ENCODE measurements at regions not wholly inside any gene's neighbourhood (a gene's known extent, or its start where the extent isn't known, plus 50 kb on each side); places are given as distances from the start of the nearest gene placed in this dataset.
"Not testable (repeated sequence)": the region's sequence is repeated elsewhere in the genome, so short reads cannot be mapped to it uniquely, and the experiment has no call there.

DNA sequence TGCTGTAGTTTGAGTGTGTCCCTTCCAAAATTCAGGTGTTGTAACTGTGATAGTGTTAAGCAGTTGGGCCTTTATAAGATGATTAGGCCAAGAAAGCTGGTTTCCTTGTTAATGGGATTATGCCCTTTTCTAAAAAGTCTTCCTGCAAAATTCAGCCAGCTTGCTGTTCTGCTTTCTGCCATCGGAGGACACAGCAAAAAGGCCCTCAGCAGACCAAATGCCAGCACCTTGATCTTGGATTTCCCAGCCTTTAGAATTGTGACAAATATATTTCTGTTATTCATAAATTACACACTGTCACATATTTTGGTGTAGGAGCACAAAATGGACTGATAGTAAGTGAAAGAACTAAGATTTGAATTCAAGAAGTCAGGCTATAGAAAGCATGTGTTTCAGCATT is 203.2 kb downstream of the IZUMO3 start:
- no peak for DNase-seq (ENCODE audit: low read depth)

DNA sequence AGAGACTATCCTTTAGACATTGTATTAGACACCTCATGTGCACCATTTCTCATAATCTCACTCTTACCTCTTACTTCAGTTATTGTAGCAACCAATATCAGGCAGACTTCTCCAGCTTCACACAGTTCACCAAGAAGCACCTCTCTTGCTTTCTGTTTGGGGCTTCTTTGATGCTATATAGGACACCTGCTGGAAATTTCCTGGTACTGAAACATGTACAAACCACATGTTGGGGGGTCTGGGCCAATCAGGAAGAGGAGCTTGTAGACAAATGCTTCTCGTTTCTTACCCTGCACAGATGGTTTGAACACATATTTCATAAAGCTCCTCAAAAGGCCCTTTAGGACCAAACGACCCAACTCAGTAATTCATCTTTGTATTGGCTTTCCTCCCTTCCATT is 212.1 kb downstream of the IZUMO3 start:
- no peak for DNase-seq (ENCODE audit: low read depth)

DNA sequence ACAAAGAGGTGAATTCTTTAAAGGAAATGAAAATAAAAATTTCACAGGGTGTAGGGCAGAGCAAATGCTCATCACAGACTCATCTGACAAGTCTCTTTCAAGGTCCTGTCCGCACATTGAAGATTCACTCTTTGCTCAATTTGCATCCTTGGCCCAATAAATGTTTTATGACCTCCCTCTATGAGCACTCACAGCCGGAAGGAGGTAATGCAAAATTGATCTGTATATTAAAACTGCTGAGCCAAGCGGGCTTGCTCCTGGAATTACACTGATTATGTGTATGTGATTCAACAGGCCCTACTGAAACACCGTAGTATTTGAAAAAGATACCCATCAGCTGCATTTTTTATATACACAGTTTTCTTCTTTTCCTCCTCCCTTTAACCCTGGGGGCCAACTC is 246.8 kb downstream of the IZUMO3 start:
- no peak for DNase-seq (ENCODE audit: low read depth)

DNA sequence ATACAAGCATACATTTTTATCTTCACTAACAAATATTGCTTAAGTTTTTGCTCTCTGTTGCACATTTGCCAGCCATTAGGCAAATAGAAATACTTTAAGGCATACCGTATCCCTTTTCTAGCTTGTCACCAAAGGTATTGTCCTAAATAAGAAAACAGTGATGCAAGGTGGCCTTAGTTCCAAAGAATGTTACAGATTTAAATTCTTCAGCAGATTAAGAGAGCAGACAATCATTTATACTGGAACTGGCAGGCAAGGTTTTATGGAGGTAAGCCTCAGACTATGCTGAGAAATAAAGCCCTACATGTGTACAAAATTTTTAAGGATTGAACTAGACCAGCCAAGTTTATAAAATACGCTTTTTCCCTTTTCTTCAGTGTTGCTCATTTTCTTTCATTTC is 247.8 kb downstream of the IZUMO3 start:
- DNase-seq (ENCODE audit: low read depth) = no peak

DNA sequence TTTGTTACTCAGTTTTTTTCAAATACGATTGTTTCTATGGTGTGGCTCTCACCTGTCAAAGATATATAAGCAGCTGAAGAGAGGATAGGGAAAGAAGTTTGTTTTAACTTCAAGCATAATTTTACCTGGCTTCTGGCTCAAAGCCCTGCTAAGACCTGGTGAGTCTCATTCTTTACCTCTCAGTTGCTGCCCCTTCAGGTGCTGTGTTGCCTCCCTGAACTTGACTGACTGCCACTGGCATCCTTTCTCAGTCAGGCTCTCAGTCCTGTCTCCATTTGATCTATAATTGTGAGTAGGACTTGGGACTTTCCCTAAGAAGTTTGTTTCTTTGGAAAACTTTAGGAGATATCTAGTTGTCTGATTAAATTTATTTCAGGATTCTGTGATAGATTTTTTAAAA is 249.6 kb downstream of the IZUMO3 start:
- DNase-seq (ENCODE audit: low read depth) = no peak

DNA sequence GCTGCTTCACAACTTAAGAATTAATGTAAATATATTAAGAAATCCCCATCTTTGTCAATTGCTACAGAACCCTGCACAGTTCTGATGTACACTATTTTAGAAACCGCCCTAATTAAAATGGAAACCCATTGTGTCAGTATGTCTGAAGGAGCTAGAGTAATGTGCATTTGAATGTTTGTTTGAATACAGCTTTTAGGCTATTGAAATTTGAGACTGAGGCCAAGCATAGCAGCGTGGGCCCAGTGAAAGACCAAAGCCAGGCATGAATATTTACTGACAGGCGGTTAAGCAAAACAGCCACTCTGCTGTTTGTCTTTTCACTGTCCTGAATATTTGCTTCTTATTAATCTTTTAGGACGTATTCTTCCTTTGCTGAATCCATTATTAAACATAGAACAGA is 252.3 kb downstream of the IZUMO3 start:
- DNase-seq (ENCODE audit: low read depth) = no peak

DNA sequence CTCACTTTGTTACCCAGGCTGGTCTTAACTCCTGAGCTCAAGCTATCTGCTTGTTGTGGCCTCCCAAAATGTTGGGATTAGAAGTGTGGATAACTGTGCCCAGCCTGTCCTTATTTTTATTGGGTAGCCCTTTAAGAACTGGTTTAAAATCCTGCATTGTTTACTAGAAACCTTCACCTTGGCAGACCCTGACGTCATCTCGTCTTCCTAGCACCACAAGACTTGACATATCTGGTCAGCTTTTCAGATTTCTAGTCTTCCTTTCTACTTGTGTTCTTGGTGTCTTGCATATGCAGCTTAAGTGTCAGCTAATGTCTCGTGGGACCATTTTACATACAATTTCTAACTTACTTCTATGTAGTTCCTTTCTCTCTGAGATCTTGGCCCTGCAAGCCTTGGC is 258.9 kb downstream of the IZUMO3 start:
- DNase-seq (ENCODE audit: low read depth) = no peak

DNA sequence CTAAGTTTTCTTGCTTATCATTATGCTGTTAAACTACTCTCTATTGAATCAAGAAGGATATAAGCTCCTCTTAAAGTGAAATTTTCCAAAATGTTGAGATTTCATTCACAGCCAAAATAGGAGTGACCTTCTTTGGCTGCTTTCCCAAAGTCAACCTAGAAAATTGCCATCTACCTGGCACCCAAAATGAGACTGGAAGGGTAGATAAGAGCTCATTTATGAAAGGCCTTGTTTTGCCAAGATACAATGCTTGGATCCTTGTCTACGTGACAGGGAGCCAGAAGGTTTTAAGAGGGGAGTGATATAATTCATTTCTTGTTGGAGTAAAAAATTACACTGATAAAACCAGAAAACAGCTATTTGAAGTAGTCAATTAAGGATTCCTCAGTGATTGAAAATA is 287.1 kb downstream of the IZUMO3 start:
- DNase-seq (ENCODE audit: low read depth) = no peak

DNA sequence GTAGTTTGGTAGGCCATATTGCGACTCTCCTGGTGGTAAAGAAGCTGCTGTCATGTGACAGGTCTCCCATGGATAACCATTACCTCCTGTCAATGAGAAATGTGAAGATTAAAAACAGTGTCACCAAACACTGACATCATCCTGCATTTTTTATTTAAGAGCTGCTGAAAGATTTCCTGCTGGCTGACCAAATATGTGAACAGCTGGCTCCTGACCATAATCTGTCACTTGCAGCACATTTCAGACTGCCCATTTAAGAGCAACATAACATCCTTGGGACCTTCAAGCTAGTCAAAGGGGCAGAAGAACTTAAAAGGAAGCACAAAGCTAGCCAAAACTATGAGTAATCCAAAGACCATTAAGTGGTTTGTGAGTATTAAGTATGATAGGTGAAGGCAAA is 288.0 kb downstream of the IZUMO3 start:
- peak; percentile 20 for DNase-seq (ENCODE audit: low read depth)

DNA sequence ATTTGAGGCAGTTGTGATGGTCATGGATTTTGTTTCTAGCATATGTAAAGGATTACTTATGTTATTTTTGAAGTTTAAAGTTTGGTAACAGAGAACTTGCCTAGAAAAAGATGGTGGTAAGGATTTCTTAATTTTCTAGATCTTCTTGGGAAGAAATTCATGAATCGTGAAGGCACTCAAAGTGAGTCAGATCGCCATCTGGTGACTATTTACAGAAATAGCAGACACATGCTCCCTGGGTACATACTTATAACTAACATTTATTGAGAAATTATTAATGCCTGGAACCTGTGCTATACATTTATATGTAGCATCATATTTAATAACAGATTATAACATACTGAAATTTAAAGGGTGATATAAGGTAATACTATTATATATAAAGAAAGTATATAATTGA is 299.7 kb downstream of the IZUMO3 start:
- no peak for DNase-seq (ENCODE audit: low read depth)

DNA sequence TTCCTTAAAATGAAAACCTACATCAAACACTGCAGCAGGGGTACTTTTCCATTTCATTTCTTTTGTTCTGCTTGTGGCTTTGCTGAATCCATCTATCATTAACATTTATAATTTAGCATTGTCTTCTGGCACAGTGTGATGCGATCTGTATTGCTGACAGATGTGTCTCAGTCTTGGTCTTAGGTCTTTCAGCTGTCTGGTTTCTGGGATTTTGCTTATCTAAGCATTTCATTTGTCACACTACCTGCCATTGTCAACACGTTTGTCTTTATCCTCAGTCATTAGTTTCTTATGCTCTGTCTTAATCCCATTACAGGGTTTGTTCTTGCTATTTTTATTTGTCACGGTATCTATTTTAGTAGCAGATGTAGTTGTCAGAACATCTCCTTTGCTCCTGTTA is 303.1 kb downstream of the IZUMO3 start:
- DNase-seq (ENCODE audit: low read depth) = no peak

DNA sequence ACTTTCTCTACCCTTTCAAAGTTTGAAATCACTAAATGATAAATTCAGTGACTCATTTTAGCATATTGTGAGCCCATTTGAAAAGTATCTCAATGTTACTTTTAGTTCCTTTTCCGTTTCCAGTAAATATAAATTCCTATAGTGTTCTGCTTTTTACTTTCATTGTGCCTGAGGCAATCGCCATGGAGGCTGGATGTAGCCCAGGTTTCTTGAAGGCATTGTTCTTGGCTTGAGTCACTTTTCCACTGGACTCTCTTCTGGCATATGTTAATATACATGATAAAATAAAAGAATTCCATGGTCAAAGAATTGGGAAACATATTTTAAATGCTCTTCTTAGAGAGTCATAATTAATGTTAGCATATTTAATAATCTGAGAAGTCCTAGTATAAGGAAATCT is 327.0 kb downstream of the IZUMO3 start:
- DNase-seq (ENCODE audit: low read depth) = no peak

DNA sequence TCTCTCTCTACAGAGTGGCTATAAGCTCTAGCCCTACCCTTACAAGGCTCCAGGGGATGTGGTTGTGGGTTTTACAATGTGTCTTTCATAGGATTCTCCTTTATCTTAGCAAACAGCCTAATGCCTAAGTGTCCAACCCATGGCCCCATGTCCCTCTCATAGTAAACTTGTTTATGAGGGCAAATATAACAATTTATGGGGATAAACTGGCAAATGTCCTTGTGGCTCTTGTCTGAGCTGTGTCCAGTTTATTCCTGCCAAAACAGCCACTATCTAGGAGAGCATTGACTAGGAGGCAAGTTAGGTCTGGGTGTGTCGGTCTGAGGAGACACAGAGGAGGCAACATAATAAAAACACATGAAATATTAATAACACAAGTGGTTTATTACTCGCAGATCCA is 335.1 kb downstream of the IZUMO3 start:
- DNase-seq (ENCODE audit: low read depth) = no peak

DNA sequence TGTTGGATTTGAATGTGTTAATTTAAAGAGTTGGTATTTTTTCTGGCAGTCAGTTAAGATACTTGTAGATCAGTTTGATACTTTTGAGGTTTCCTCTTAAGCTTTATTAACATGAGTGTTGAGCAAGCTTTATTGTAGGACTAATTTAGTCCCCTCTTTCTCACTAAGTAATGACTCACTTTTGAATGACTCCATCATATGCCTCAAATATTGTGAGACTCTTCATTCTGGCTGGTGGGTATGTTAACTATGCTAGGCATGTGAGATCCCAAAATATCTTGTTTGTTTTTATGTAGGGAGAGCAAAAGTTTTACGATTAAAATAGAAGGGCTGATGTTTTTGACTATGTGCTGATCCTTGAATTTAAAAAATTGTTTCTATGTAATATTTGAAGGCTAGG is 355.7 kb downstream of the IZUMO3 start:
- DNase-seq (ENCODE audit: low read depth) = no peak

DNA sequence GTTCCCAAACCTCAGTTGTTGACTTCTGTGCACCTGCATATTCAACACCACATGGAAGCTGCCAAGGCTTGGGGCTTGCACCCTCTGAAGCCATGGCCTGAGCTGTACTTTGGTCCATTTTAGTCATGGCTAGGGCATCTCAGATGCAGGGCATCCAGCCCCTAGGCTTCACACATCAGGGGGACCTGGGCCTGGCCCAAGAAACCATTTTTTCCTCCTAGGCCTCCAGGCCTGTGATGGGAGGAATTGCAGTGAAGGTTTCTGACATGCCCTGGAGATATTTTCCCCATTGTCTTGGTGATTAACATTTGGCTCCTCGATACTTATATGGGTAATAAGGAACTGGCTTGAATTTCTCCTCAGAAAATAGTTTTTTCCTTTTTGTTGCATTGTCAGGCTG is 354.5 kb upstream of the ELAVL2 start:
- DNase-seq (ENCODE audit: low read depth) = not testable (repeated sequence)

DNA sequence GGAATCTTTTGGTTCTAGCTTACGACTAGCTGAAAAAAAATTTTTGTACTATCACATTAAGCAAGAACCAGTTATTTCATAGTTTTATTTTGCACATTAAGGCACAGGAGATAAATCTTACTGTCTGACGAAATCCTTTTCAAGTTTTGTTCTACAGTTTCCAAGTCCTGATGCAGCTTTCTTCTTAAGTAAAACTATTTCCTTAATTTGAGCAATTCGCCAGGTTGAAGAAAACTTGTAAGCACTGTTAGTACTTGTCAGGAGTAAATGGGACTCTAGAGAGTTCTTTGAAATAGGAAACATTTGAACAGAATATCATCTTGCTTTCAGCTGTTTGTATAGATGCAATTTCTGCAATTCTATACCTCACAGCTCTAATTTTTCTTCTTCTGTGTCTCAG is 318.8 kb upstream of the ELAVL2 start:
- DNase-seq (ENCODE audit: low read depth) = no peak

DNA sequence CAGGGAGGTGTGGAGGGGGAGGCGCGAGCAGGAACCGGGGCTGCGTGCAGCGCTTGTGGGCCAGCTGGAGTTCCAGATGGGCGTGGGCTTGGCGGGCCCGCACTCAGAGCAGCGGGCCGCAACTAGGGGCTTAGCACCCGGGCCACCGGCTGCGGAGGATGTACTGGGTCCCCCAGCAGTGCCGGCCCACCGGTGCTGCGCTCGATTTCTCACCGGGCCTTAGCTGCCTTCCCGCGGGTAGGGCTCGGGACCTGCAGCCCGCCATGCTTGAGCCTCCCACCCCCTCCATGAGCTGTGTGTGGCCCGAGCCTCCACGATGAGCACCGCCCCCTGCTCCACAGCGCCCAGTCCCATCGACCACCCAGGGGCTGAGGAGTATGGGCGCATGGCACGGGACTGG is 309.0 kb upstream of the ELAVL2 start:
- DNase-seq (ENCODE audit: low read depth) = not testable (repeated sequence)

DNA sequence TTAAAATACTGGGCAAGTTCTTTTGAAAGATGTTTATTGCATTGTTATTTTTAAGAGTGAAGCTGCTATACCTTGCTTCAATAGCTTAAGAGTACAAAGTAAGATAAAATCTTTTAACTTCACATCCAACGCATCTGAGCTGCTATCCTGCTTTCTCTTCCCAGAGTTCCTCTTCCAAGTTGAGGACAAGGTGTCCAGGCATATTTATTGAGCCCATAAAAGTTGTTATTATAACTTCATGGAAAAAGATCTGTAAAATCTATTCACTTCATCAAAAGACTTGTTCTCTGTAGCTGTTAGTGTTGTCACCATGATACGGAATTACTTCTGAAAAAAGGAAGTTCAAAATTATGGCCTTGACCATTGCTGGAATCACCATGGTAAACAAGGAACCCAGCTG is 306.2 kb upstream of the ELAVL2 start:
- DNase-seq (ENCODE audit: low read depth) = no peak

DNA sequence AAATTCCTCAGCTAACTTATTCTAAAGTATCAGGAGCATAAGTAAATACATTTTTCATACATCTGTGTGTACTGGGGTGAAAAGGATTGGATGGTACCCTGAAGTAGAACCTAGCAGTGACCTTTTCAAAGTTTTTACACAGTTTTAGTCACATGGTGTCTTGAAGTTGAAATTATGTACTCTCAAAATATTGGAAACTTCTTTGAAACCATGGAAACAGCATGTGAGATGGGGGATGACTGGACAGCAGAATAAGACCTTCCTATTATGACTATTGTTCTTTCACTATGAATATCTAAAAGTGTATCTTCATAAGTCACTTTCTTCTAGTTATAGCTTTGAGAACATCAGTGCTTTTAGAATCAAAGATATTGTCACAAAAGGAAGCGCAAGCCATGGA is 301.5 kb upstream of the ELAVL2 start:
- no peak for DNase-seq (ENCODE audit: low read depth)

DNA sequence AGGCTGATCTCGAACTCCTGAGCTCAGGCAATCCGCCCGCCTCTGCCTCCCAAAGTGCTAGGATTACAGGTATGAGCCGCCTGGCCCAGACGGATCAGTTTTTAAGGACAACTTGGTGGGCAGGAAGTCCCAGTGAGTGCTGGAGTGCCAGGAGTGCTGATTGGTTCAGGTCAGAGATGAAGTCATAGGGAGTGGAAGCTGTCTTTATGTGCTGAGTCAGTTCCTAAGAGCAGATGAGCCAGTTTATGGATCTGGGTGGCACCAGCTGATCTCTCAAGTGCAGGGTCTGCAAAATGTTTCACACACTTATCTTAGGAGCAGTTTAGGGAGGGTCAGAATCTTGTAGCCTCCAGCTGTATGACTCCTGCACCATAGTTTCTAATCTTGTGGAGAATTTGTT is 292.1 kb upstream of the ELAVL2 start:
- DNase-seq (ENCODE audit: low read depth) = no peak

DNA sequence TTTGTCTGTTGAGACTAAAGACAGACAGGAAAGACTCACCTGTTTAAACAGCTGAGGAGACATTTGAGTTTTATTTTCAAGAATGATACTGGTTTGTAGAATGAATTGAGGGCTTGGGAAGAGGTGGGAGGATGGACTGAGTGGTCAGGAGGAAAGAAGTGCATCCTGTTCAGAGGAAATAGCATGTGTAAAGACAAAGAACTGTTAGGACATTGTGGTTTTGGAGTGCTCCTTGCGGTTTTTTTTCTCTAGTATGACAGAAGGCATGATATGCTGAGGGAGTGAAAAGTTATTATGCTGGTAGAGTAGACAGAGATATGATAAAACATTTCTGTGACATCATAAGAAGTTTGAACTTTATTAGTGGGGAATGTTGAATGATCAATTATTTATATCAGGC is 270.7 kb upstream of the ELAVL2 start:
- no peak for DNase-seq (ENCODE audit: low read depth)

DNA sequence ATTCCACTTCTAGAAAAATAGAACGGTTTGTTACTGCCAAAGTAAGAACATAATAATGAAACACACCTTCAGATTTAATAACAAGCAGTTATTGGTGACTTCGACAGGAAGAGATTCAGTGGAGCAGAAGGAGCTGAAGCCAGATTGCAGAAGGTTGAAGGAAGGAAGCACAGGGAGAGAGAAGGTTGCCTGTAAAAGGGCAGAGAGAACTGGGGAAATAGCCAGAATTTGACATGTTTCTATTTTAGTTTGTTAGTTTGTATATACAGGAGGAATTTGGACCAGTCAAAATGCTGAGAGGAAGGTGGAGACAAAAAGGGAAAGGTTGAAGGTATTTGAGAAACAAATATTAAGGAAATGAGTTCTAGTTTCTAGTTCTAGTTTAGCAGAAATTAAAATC is 269.2 kb upstream of the ELAVL2 start:
- DNase-seq (ENCODE audit: low read depth) = no peak

DNA sequence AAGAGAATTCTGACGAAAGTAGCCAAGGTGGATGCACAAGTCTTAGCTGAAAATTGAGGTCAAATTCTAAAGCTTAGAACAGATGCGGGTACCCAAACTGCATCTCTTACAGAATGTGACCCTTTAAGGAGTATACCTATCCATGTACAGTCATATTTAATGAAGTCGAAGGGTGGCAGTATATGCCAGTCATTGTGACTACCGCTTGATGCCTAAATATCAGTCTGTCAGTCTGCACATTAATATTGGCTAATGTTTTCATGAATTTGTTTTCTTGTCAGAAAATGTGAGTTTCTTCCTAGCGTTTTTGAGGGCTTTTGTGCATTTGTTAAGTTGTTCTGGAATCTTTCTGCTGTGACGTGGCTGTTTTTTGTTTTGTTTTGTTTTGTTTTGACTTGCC is 264.5 kb upstream of the ELAVL2 start:
- DNase-seq (ENCODE audit: low read depth) = no peak

DNA sequence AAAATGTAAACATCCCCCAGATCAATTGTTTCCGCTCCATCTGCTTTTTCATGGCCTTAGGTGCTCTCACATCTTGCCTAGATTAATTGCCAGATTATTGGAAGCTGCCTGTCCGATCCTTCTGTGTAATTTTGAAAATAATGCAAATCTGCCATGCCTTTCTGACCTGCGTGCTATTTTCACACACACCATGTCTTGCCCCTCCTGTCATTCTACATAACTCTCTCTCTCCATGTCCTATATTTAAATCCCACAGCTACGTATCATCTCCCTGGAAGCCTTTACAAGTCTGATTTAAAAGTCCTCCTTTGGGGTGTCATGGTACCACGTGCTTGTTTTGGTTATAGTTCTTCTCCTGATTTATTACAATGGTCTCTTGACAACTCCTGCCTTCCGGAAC is 247.6 kb upstream of the ELAVL2 start:
- DNase-seq (ENCODE audit: low read depth) = no peak

DNA sequence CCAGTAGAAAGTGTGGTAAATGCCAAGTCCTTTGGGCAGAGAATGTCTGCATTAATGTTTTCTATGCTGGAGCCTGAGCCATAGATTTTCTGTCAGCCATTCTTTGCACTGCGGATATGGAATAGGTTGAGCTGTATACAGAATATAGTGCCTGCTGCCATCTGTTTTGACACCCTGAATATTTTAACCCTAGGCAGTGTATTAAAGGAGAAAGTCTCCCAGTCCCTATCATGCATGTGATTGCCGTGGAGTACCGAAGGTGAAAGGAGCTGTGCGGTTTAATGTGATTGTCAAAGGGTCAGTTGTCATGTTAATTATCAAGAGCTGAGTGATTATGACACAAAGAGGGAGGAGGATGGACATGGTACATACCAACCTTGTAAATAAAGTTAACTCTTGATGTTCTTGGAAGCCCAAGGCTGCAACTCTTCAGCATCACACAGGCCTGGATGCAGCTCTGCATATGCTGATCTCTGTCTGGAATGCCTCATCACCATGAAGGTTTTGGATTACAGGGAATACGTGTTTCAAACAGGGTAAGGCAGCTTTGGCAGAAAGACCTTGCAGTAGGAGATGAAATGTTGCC is 247.1 kb upstream of the ELAVL2 start:
- no peak for DNase-seq (ENCODE audit: low read depth)
